HFFc6 (cell line): ENCODE measurements at regions not wholly inside any gene's neighbourhood (a gene's known extent, or its start where the extent isn't known, plus 50 kb on each side); places are given as distances from the start of the nearest gene placed in this dataset.

Source experiments
- DNase-seq: peaks from one replicate; pipeline ENCODE4 v3.0.0-alpha.2; 2018
- H3K27ac Mint-ChIP-seq: 2 replicates; pipeline ENCODE4 v1.8.0; 2020; ENCODE audit warnings: mild to moderate bottlenecking, mixed read lengths
- H3K27me3 Mint-ChIP-seq: 2 replicates; pipeline ENCODE4 v1.8.0; 2021; ENCODE audit warnings: mild to moderate bottlenecking, moderate library complexity, mixed read lengths; ENCODE audit not compliant: insufficient read depth
- H3K36me3 Mint-ChIP-seq: 2 replicates; pipeline ENCODE4 v1.8.0; 2021; ENCODE audit warnings: low read depth, mixed read lengths
- H3K4me1 Mint-ChIP-seq: 2 replicates; pipeline ENCODE4 v1.8.0; 2020; ENCODE audit warnings: low read depth, mixed read lengths
- H3K4me3 Mint-ChIP-seq: 2 replicates; pipeline ENCODE4 v1.8.0; 2020; ENCODE audit warnings: mild to moderate bottlenecking, moderate library complexity, mixed read lengths
- H3K9me3 Mint-ChIP-seq: 2 replicates; pipeline ENCODE4 v1.8.0; 2020; ENCODE audit warnings: mild to moderate bottlenecking, mixed read lengths
- TF ChIP-seq, protein P1 (sequence below): fragments of 200-600 bp; sonication (generic); IDR thresholded peaks from 2 replicates; pipeline ENCODE4 v1.5.0; 2021; ENCODE audit warnings: antibody characterized with exemption, mild to moderate bottlenecking

GRCh38 chr17:70773258-70773657 lies 603.9 kb downstream of the KCNJ2 start:
- no peak overlapping the region for H3K4me3 Mint-ChIP-seq
- no peaks in the 10 kb centered on the region for H3K36me3 Mint-ChIP-seq
- TF ChIP-seq, protein P1, sequence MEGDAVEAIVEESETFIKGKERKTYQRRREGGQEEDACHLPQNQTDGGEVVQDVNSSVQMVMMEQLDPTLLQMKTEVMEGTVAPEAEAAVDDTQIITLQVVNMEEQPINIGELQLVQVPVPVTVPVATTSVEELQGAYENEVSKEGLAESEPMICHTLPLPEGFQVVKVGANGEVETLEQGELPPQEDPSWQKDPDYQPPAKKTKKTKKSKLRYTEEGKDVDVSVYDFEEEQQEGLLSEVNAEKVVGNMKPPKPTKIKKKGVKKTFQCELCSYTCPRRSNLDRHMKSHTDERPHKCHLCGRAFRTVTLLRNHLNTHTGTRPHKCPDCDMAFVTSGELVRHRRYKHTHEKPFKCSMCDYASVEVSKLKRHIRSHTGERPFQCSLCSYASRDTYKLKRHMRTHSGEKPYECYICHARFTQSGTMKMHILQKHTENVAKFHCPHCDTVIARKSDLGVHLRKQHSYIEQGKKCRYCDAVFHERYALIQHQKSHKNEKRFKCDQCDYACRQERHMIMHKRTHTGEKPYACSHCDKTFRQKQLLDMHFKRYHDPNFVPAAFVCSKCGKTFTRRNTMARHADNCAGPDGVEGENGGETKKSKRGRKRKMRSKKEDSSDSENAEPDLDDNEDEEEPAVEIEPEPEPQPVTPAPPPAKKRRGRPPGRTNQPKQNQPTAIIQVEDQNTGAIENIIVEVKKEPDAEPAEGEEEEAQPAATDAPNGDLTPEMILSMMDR = no peak
- 0 out of 2 replicates have a peak, but pooled peaks cover 2% of the 10 kb centered on the region for H3K27me3 Mint-ChIP-seq
- H3K27ac Mint-ChIP-seq = no peak overlapping the region
- no peaks in the 10 kb centered on the region for H3K4me1 Mint-ChIP-seq
- no peak for DNase-seq
- H3K9me3 Mint-ChIP-seq = no peaks in the 10 kb centered on the region

DNA sequence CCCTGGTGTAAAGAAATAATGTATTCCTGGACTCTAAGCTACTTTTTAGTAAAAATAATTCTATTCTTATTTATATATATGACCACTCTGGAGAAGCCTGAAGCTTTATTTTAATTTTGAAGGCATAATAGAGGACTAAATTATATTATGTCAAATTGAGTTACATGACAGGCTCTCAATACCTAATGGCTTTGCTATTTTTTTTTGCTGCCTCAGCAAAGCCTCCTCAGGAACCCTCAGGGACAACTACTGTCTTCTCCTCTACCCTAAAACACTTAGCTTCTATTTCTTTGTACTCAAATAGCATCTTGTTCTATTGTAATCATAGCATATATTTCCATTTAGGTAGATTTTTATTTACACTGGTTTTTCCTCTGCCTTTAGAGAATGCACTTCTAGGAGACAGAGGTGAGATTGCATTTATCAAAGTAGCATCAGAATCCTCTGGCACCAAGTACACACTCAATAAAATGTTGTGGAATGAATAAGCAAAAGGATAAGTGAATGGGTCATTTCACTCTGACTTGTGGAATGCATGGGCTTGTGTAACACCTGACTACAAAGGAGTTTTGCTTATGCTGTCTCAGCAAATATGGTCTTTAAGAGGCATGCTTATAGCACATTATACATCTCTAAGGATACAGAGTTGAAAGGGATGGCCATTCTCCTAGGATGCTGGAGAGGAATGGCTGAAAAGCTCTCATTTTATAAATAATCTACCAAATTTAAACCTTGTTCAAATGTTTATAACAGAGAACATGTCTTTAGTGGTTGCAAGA lies 605.2 kb downstream of the KCNJ2 start:
- Mint-ChIP-seq H3K9me3 (no peaks in the 10 kb centered on the region), H3K27me3 (peaks cover 4% of the 10 kb centered on the region; the same call in 1 of the 2 replicates), H3K4me3 (no peak overlapping the region), H3K4me1 (no peaks in the 10 kb centered on the region), H3K36me3 (no peaks in the 10 kb centered on the region), H3K27ac (no peak overlapping the region)
- DNase-seq = no peak
- TF ChIP-seq, protein P1 = no peak

DNA sequence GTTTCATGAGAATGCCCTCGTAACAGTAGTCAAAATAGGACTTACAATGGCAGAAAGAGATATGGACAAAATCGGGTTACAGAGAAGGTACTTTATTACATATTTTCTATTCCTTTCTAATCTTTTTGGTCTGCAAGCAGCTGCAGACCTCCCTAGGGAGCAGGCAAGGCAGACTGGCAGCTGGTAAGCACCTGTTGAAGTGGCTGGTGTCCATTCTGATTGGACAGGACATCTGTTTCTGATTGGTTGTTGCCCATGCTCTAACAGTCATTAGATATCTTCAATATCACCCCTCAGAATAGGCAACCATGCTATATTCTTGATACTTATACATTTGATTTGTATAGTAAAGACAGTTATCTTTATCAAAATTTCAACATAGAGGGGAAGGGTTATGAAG lies 606.3 kb downstream of the KCNJ2 start:
- DNase-seq = no peak
- Mint-ChIP-seq H3K36me3 (no peaks in the 10 kb centered on the region), H3K4me3 (no peak overlapping the region), H3K4me1 (no peaks in the 10 kb centered on the region), H3K27me3 (peaks cover 2% of the 10 kb centered on the region; the same call in 1 of the 2 replicates), H3K27ac (no peak overlapping the region), H3K9me3 (no peaks in the 10 kb centered on the region; the same call in 1 of the 2 replicates)
- TF ChIP-seq, protein P1 = no peak

GRCh38 chr17:70776441-70776840 lies 607.1 kb downstream of the KCNJ2 start:
- no peaks in the 10 kb centered on the region for H3K4me1 Mint-ChIP-seq
- H3K4me3 Mint-ChIP-seq = no peak overlapping the region
- no peaks in the 10 kb centered on the region for H3K36me3 Mint-ChIP-seq
- H3K27me3 Mint-ChIP-seq = peaks cover 2% of the 10 kb centered on the region; the same call in 1 of the 2 replicates
- no peaks in the 10 kb centered on the region; the same call in 1 of the 2 replicates for H3K9me3 Mint-ChIP-seq
- H3K27ac Mint-ChIP-seq = no peak overlapping the region
- no peak for DNase-seq
- TF ChIP-seq, protein P1 = no peak

- Mint-ChIP-seq H3K27ac (no peak overlapping the region), H3K4me1 (no peaks in the 10 kb centered on the region), H3K9me3 (peaks cover 3% of the 10 kb centered on the region; the same call in 1 of the 2 replicates), H3K27me3 (peaks cover 2% of the 10 kb centered on the region; the same call in 1 of the 2 replicates), H3K36me3 (no peaks in the 10 kb centered on the region), H3K4me3 (no peak overlapping the region)
- no peak for DNase-seq
- TF ChIP-seq, protein P1 = no peak
Measured at GRCh38 chr17:70780031-70780430, 610.7 kb downstream of the KCNJ2 start.
